GM13977 (cell line): ENCODE measurements at regions not wholly inside any gene's neighbourhood (a gene's known extent, or its start where the extent isn't known, plus 50 kb on each side); places are given as distances from the start of the nearest gene placed in this dataset.

Source experiments
- DNase-seq: peaks from one replicate; pipeline ENCODE4 v3.0.0; 2012; ENCODE audit warnings: low spot score
- CTCF ChIP-seq: IDR thresholded peaks from 2 replicates; pipeline ENCODE4 v1.5.1; 2012; ENCODE audit warnings: mild to moderate bottlenecking, control low read depth; ENCODE audit not compliant: insufficient read depth; ENCODE audit errors: extremely low read depth, missing control alignments
- in situ Hi-C: fragments of 300-500 bp; cut with MboI; formaldehyde crosslinking; loops from one replicate; pipeline ENCODE4 v1.12.0; 2022; ENCODE audit warnings: low sequenced_read_pairs, low pct_unique_long_range_greater_than_20kb, mixed read lengths, inconsistent platforms; ENCODE audit not compliant: unreplicated experiment

GRCh38 chr9:16337322-16338029 lies 533.0 kb downstream of the BNC2 start:
- no peak for DNase-seq
- TF ChIP-seq CTCF = no peak
- in situ Hi-C loops = no loop called here

GRCh38 chr9:16341177-16341576 lies 529.3 kb downstream of the BNC2 start:
- in situ Hi-C loops = no loop called here
- no peak for DNase-seq
- TF ChIP-seq CTCF = no peak

- no peak for TF ChIP-seq CTCF
- in situ Hi-C loops = no loop called here
- DNase-seq = no peak
These were observed 528.0 kb downstream of the BNC2 start for GRCh38 chr9:16342246-16343020.

- in situ Hi-C loops = no loop called here
- TF ChIP-seq CTCF = no peak
- no peak for DNase-seq
These were observed 526.9 kb downstream of the BNC2 start for GRCh38 chr9:16343249-16344237.

GRCh38 chr9:16344343-16344742 lies 526.1 kb downstream of the BNC2 start:
- TF ChIP-seq CTCF = no peak
- in situ Hi-C loops = no loop called here
- DNase-seq = no peak

GRCh38 chr9:16345902-16346301 lies 524.6 kb downstream of the BNC2 start:
- TF ChIP-seq CTCF = no peak
- DNase-seq = no peak
- in situ Hi-C loops = no loop called here
